ENCODE measurements at regions not wholly inside any gene's neighbourhood (a gene's known extent, or its start where the extent isn't known, plus 50 kb on each side); places are given as distances from the start of the nearest gene placed in this dataset.
"Not testable (repeated sequence)": the region's sequence is repeated elsewhere in the genome, so short reads cannot be mapped to it uniquely, and the experiment has no call there.

DNA sequence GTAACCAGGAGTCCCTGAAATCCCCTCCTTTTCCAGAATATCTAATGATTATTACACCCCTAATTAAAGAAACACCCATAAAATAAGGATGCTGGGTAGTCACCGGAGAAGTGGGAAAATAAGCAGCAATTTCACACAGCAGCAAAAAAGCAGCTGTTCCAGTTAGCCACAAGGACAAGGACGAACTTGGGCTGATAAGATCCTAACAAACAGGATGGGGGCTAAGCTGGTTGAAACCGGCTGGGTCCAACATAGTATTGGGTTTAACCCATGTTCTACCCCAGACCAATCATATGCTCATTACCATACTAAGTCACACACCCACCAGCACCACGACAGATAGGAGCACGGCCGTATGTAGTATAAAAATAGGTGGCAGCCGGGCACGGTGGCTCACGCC lies 100.7 kb downstream of the RPL10L start:
- DNase-seq (ENCODE audit: insufficient read length, low spot score, missing footprints), result no peak
- no peaks in the 10 kb centered on the region for H3K79me2 ChIP-seq (ENCODE audit: insufficient read depth, low read length)
- H2AFZ ChIP-seq (ENCODE audit: low read length), result no peak overlapping the region
- no peaks in the 10 kb centered on the region for H3K4me1 ChIP-seq (ENCODE audit: insufficient read depth, low read length)
- TF ChIP-seq, protein P1, sequence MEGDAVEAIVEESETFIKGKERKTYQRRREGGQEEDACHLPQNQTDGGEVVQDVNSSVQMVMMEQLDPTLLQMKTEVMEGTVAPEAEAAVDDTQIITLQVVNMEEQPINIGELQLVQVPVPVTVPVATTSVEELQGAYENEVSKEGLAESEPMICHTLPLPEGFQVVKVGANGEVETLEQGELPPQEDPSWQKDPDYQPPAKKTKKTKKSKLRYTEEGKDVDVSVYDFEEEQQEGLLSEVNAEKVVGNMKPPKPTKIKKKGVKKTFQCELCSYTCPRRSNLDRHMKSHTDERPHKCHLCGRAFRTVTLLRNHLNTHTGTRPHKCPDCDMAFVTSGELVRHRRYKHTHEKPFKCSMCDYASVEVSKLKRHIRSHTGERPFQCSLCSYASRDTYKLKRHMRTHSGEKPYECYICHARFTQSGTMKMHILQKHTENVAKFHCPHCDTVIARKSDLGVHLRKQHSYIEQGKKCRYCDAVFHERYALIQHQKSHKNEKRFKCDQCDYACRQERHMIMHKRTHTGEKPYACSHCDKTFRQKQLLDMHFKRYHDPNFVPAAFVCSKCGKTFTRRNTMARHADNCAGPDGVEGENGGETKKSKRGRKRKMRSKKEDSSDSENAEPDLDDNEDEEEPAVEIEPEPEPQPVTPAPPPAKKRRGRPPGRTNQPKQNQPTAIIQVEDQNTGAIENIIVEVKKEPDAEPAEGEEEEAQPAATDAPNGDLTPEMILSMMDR (IDR thresholded peaks at IDR 0.05; ENCODE audit: extremely low read depth, low read depth, low read length), result no peak
- H3K36me3 ChIP-seq (ENCODE audit: insufficient read depth, low read length), result no peaks in the 10 kb centered on the region
- no peaks in the 10 kb centered on the region for H4K20me1 ChIP-seq (ENCODE audit: insufficient read depth, low read length)
- no peak overlapping the region for H3K27ac ChIP-seq (ENCODE audit: low read depth, low read length)
- H3K27me3 ChIP-seq (ENCODE audit: insufficient read depth, low read length), result no peaks in the 10 kb centered on the region
- H3K9me3 ChIP-seq (ENCODE audit: low read depth, low read length), result peaks cover 2% of the 10 kb centered on the region
- H3K4me2 ChIP-seq (ENCODE audit: insufficient read depth, low read length), result no peak overlapping the region
- no peak overlapping the region for H3K4me3 ChIP-seq (ENCODE audit: insufficient read depth, low read length)

DNA sequence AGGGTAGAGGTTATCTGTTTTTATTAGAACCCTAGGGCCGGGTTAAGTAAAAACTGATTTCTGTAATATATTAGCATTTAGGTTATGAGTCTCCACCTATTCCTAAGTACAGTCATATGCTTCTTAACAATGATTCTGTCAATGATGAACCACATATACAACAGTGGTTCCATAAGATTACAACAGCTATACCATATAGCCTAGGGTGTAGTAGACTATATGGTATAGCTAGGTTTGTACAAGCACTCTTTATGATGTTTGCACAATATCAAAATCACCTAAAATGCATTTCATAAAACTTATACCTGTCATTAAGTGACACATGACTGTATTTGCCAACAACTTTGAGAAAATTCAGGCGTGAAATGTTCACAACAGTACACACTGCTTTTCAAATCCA lies 110.6 kb downstream of the RPL10L start:
- no peak overlapping the region for H3K4me3 ChIP-seq (ENCODE audit: insufficient read depth, low read length)
- no peaks in the 10 kb centered on the region for H3K36me3 ChIP-seq (ENCODE audit: insufficient read depth, low read length)
- TF ChIP-seq, protein P1 (IDR thresholded peaks at IDR 0.05; ENCODE audit: extremely low read depth, low read depth, low read length), result no peak
- H3K4me1 ChIP-seq (ENCODE audit: insufficient read depth, low read length), result no peaks in the 10 kb centered on the region
- peaks cover 2% of the 10 kb centered on the region for H3K9me3 ChIP-seq (ENCODE audit: low read depth, low read length)
- no peaks in the 10 kb centered on the region for H3K79me2 ChIP-seq (ENCODE audit: insufficient read depth, low read length)
- H2AFZ ChIP-seq (ENCODE audit: low read length), result no peak overlapping the region
- no peaks in the 10 kb centered on the region for H4K20me1 ChIP-seq (ENCODE audit: insufficient read depth, low read length)
- H3K27ac ChIP-seq (ENCODE audit: low read depth, low read length), result no peak overlapping the region
- H3K27me3 ChIP-seq (ENCODE audit: insufficient read depth, low read length), result no peaks in the 10 kb centered on the region
- no peak overlapping the region for H3K4me2 ChIP-seq (ENCODE audit: insufficient read depth, low read length)
- no peak for DNase-seq (ENCODE audit: insufficient read length, low spot score, missing footprints)

DNA sequence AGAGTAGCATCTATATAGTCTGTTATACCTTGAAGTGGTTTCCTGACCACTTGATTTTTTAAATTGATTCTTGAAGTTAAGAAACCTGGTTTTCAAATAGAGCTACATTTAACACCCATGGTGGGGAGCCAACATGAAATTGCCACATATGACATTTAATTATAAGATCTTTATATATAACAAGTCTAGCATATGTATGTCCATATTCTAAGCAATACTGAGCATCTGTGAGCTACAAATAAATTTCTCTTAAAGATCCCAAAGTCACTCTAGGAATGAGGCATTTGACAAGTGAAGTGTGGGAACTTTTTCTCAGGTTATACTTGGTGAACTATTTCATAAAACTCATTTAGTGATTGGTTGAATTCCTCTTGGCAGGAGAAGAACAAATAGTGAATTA lies 132.5 kb downstream of the RPL10L start:
- H3K27me3 ChIP-seq (ENCODE audit: insufficient read depth, low read length), result no peaks in the 10 kb centered on the region
- H4K20me1 ChIP-seq (ENCODE audit: insufficient read depth, low read length), result no peaks in the 10 kb centered on the region
- H3K4me3 ChIP-seq (ENCODE audit: insufficient read depth, low read length), result no peak overlapping the region
- H3K4me2 ChIP-seq (ENCODE audit: insufficient read depth, low read length), result no peak overlapping the region
- no peak for DNase-seq (ENCODE audit: insufficient read length, low spot score, missing footprints)
- H2AFZ ChIP-seq (ENCODE audit: low read length), result no peak overlapping the region
- H3K79me2 ChIP-seq (ENCODE audit: insufficient read depth, low read length), result no peaks in the 10 kb centered on the region
- no peak overlapping the region for H3K27ac ChIP-seq (ENCODE audit: low read depth, low read length)
- H3K36me3 ChIP-seq (ENCODE audit: insufficient read depth, low read length), result no peaks in the 10 kb centered on the region
- TF ChIP-seq, protein P1 (IDR thresholded peaks at IDR 0.05; ENCODE audit: extremely low read depth, low read depth, low read length), result no peak
- H3K4me1 ChIP-seq (ENCODE audit: insufficient read depth, low read length), result no peaks in the 10 kb centered on the region
- H3K9me3 ChIP-seq (ENCODE audit: low read depth, low read length), result no peaks in the 10 kb centered on the region

DNA sequence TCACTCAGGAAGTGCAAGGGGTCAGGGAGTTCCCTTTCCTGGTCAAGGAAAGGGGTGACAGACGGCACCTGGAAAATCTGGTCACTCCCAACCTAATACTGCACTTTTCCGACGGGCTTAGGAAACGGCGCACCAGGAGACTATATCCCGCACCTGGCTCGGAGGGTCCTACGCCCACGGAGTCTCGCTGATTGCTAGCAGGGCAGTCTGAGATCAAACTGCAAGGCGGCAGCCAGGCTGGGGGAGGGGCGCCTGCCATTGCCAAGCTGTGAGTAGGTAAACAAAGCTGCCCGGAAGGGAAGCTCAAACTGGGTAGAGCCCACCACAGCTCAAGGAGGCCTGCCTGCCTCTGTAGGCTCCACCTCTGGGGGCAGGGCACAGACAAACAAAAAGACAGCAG lies 142.8 kb downstream of the RPL10L start:
- not testable (repeated sequence) for H3K79me2 ChIP-seq (ENCODE audit: insufficient read depth, low read length); H3K4me3 ChIP-seq (ENCODE audit: insufficient read depth, low read length); H3K27ac ChIP-seq (ENCODE audit: low read depth, low read length); H3K9me3 ChIP-seq (ENCODE audit: low read depth, low read length); H4K20me1 ChIP-seq (ENCODE audit: insufficient read depth, low read length); H3K36me3 ChIP-seq (ENCODE audit: insufficient read depth, low read length); DNase-seq (ENCODE audit: insufficient read length, low spot score, missing footprints); H2AFZ ChIP-seq (ENCODE audit: low read length); H3K27me3 ChIP-seq (ENCODE audit: insufficient read depth, low read length); H3K4me2 ChIP-seq (ENCODE audit: insufficient read depth, low read length); H3K4me1 ChIP-seq (ENCODE audit: insufficient read depth, low read length)

DNA sequence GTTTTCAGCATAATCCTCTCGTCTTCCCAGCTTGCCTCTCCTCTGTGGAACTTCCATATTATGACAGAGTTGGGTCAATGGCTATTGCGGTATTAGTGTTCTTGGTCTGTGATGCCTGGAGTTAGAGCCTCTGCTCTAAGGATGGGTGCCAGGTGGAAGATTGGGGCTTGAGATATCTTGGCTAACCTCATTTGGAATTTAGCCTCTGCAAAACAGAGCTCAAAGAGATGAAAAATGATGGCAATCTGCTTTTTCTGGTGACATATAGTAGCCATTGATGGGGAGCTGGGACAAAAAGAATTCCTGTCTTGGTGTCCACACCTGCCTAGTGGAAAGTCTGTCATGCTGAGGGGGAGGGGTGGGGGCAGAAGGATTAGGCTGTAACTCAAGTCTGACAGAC lies 152.1 kb downstream of the RPL10L start:
- H4K20me1 ChIP-seq (ENCODE audit: insufficient read depth, low read length), result no peaks in the 10 kb centered on the region
- H2AFZ ChIP-seq (ENCODE audit: low read length), result no peak overlapping the region
- no peaks in the 10 kb centered on the region for H3K79me2 ChIP-seq (ENCODE audit: insufficient read depth, low read length)
- no peaks in the 10 kb centered on the region for H3K27me3 ChIP-seq (ENCODE audit: insufficient read depth, low read length)
- no peaks in the 10 kb centered on the region for H3K4me1 ChIP-seq (ENCODE audit: insufficient read depth, low read length)
- no peak overlapping the region for H3K4me3 ChIP-seq (ENCODE audit: insufficient read depth, low read length)
- H3K36me3 ChIP-seq (ENCODE audit: insufficient read depth, low read length), result no peaks in the 10 kb centered on the region
- DNase-seq (ENCODE audit: insufficient read length, low spot score, missing footprints), result no peak
- H3K4me2 ChIP-seq (ENCODE audit: insufficient read depth, low read length), result no peak overlapping the region
- H3K27ac ChIP-seq (ENCODE audit: low read depth, low read length), result no peak overlapping the region
- TF ChIP-seq, protein P1 (IDR thresholded peaks at IDR 0.05; ENCODE audit: extremely low read depth, low read depth, low read length), result no peak
- H3K9me3 ChIP-seq (ENCODE audit: low read depth, low read length), result no peaks in the 10 kb centered on the region
